ENCODE measurements at regions not wholly inside any gene's neighbourhood (a gene's known extent, or its start where the extent isn't known, plus 50 kb on each side); places are given as distances from the start of the nearest gene placed in this dataset.

DNA sequence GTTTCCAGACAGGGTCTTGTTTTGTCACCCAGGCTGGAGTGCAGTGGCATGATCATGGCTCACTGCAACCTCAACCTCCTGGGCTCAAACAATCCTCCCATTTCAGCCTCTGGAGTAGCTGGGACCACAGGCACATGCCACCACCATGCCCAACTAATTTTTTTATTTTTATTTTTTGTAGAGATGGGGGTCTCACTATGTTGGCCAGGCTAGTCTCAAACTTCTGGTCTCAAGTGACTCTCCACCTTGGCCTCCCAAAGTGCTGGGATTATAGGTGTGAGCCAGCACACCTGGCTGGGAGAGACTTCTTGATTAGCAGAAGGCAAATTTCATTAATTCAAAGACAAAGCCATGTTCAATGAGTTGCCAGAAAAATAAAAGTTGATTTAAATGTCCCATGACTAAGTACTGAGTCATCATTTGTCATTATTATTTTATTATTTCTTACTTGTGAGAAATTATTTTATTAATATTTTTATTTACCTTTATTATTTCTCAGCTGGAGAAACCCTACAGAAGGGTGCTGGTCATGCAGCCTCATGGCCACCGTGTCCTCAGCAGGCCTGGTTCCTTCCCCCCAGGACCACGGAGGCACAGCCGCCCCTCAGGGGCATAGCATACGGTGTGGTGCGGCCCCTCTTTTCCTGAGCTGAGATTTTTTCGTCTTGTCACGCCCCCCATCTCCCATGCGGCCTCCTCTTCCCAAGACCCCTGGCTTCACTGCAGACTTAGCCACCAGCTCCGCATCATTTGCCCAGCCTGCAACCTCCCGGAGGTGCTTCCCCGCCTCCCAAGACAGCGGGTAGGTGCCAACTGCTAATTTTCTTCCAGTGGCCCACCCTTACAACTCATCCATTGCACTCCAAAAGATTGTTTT lies 55.3 kb upstream of the SIM2 start:
- TF ChIP-seq CTCF (IDR thresholded peaks at IDR 0.05; ENCODE audit: low read depth, low read length, poor library complexity, severe bottlenecking), result no peak
- no peak for TF ChIP-seq EZH2phosphoT487 (IDR thresholded peaks at IDR 0.05; ENCODE audit: borderline replicate concordance, low read length)
